Germinal center (tissue), 1 donor: ENCODE measurements at regions not wholly inside any gene's neighbourhood (a gene's known extent, or its start where the extent isn't known, plus 50 kb on each side); places are given as distances from the start of the nearest gene placed in this dataset.
"Not testable (repeated sequence)": the region's sequence is repeated elsewhere in the genome, so short reads cannot be mapped to it uniquely, and the experiment has no call there.

Experiments
- DNase-seq: peaks from one replicate; pipeline ENCODE4 v3.0.0; 2012; ENCODE audit warnings: mixed read lengths, low spot score

DNA sequence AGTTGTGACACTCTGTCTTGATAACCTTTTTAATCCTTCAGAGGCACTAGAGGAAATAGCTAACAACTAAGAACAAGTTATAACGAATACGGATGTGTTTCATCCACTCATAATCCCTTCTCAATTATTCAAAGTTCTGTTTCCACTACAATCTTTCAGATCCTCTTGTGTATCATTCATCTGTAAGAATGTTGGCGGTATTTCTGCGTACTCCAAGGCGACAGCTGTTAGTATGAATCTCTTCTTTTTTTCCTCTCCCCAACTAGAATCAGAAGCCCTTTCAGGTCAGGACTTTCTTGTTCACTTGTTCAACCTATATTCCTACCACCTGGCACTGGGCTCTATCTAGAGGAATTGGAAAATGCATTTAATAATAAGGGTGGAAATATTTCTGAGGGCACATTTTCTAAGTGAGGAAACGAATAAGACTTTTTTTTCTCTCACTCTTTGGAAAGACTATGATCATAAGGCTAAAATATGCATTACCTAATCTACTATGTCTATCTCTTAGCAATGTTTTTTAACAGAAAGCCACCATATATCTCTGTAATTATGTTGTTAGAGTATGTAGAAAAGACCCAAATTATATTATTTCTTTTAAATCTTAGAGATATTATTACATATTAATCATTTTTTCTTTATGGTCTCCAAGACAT lies 492.9 kb downstream of the PCDH20 start:
- no peak for DNase-seq

DNA sequence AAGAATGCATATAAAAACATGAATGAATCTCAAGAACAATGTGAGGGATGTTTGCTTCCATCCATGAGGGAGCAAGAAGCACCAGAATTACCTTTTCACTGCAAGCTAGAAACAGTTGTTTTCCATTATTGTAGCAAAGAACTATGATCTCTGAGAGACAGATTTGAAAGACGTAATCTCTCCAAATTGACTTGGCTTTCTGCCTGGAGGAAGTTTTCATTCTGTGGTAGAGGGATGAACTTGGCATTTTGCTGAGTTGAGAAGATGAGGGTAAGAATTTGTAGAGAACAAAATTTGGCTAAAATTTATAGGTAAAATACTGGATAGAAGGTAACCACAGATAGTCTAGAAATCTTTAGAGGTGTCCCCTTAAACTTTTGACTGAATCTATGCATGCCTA lies 496.8 kb downstream of the TDRD3 start:
- DNase-seq: no peak

DNA sequence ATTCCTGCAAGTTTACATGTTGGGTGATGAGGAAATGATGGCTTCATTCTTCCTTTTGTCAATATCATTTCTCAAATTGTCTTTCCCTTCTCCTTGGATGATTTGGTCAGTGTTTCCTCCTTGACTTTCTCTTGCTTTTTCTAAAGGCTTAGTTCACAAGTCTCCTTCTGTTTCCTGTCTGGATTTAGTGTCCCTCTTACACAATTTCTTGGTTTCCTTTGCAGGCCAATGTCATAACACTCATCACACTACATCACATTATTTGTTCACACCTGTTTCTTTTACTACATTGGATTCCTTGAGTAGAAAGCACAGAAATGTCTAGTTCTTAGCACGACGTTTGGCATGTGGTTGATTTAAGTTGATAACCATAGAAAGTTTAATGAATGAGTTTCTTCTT lies 490.7 kb downstream of the TDRD3 start:
- DNase-seq: no peak

- DNase-seq: no peak
Observed at GRCh38 chr13:60881507-60881906, 484.5 kb downstream of the TDRD3 start.

DNA sequence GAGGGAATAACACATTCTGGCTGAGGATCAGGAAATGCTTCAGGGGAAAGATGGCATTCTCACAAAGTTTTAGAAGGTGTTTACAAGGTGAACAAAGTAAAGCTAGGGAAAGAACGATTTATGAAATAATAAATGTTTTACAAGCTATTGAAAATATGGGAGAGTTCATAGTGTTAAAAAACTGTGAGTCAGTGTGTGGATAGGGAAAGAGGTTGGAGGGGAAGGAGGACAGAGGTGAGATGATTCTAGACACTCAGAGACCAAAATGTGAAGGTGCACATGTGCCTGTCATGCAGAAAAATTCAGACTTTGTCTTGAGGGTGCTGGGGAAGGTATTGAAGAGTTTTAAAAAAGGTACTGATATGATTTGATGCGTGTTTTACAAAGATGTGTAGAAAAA lies 476.1 kb downstream of the TDRD3 start:
- DNase-seq: no peak

- no peak for DNase-seq
Observed at GRCh38 chr13:60869941-60870613, 473.1 kb downstream of the TDRD3 start.

GRCh38 chr13:60869225-60869624 lies 472.2 kb downstream of the TDRD3 start:
- DNase-seq: no peak

- DNase-seq: no peak
Observed at GRCh38 chr13:60862036-60862435, 465.0 kb downstream of the TDRD3 start.

GRCh38 chr13:60857698-60858097 lies 460.7 kb downstream of the TDRD3 start:
- DNase-seq: no peak

GRCh38 chr13:60852886-60853285 lies 455.9 kb downstream of the TDRD3 start:
- DNase-seq: no peak

DNA sequence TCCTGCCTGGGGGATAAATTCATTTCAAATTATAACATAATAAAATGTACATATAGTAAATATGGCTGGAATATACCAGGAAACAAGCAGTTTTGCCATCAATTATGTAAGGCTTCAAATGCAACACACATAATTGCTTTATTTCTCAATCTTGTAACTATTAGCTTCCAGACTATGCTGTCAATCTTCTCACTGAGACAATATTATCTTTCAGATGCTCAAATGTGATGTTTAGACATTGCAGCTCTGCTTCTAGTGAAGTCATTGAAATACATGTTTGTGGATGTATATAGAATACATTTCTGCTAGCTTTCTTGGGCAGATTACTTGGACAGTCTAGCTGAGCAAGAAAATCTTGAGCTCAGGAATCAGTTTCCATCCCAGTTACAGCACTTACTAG lies 454.4 kb downstream of the TDRD3 start:
- DNase-seq: no peak

- DNase-seq: no peak
Observed at GRCh38 chr13:60850526-60850925, 453.5 kb downstream of the TDRD3 start.

DNA sequence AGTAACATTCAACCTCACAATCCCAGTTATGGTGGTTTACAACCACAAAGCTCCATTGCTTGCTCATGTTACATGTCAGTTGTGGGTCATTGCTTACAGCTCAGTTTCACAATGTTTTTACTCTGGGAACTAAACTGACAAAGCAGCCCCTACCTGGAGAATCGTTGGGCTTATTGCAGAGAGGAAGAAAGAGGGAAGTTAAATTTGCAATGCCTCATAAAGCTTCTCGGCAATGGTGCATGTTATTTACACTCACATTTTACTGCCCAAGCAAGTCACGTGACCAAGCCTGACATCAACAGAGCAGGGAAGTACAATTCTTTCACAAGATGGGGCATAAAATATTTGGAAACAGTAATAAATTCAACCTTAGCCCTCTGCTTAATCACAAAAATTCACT lies 441.6 kb downstream of the TDRD3 start:
- no peak for DNase-seq

GRCh38 chr13:60837806-60838205 lies 440.8 kb downstream of the TDRD3 start:
- no peak for DNase-seq

GRCh38 chr13:60836821-60837220 lies 439.8 kb downstream of the TDRD3 start:
- DNase-seq: no peak

- DNase-seq: no peak
Observed at GRCh38 chr13:60811581-60811980, 414.6 kb downstream of the TDRD3 start.

DNA sequence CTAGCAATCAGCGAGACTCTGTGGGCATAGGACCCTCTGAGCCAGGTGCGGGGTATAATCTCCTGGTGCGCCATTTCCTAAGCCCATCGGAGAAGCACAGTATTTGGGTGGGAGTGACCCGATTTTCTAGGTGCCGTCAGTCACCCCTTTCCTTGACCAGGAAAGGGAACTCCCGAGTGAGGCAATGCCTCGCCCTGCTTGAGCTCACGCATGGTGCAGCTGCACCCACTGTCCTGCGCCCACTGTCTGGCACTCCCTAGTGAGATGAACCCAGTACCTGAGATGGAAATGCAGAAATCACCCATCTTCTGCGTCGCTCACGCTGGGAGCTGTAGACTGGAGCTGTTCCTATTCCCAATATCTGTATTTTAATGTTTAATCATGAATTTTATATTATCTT lies 408.6 kb downstream of the TDRD3 start:
- DNase-seq: not testable (repeated sequence)

GRCh38 chr13:60798503-60798902 lies 401.5 kb downstream of the TDRD3 start:
- no peak for DNase-seq

DNA sequence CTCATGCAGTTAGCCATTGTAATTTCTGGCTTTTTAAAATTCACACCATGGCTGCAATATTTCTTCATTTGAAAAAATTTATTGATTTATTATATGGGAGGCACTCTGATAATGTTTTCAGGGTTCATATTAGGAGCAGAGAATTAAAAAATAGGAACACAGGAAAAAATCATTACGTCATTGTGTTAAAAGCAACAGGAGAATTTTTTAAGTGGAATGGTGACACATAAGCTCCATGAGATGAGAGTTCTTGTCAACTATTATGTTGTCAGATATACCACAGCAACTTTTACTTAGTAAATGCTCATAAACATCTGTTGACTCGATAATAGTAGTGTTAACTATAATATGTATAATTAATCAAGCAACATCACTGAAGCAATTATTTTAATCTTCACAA lies 400.1 kb downstream of the TDRD3 start:
- DNase-seq: no peak

DNA sequence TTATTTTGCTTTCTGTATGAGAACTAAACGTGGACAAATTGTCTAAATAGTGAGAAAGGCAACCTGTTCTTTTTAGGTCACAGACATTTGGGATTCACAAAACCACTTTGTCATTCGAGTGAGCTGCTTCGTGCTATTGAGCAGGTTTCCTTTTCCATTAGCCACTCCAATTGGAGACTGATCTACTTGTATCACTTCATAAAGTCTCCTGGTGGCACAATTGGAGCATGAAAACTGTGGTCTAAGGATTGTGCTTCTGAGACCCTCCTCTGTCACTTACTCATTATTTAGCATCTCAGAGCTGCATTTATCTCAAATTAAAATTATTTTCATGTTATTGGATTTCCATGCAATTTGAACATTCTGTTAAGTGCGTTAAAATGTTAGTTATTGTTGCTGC lies 397.7 kb downstream of the TDRD3 start:
- no peak for DNase-seq

- DNase-seq: no peak
Observed at GRCh38 chr13:60790620-60791019, 393.6 kb downstream of the TDRD3 start.

- DNase-seq: no peak
Observed at GRCh38 chr13:60788156-60788829, 391.3 kb downstream of the TDRD3 start.

DNA sequence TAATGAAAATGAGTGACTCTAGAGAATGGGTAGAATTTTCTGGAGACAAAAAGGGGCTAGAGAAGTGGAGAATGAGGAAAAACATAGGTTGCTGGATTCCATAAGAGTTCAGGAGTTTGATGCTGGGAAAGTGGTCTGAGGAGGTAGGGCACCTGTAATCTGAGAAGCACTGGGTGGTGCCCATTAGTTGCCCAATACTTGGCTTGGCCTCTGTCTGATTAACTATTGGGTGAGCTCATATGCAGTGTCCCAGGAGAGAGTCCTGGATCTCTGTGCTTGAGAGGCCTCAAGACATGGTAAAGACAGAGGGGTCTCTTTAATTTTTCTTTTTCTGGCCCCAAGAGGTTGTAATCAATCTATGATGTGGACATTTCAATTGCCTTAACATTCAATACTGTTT lies 390.1 kb downstream of the TDRD3 start:
- DNase-seq: no peak

GRCh38 chr13:60772726-60773125 lies 375.7 kb downstream of the TDRD3 start:
- no peak for DNase-seq
